Panc1 (cell line): ENCODE measurements at regions not wholly inside any gene's neighbourhood (a gene's known extent, or its start where the extent isn't known, plus 50 kb on each side); places are given as distances from the start of the nearest gene placed in this dataset.

ENCODE experiments used
- ATAC-seq: fragments of 200-7000 bp; cut with Tn5 transposase; 2 replicates; pipeline ENCODE4 v1.9.1; 2020; ENCODE audit warnings: mild to moderate bottlenecking, moderate library complexity
- BruUV-seq: library from RNA; stranded (reverse); fragments of 400-500 nt; replicated peaks from 2 replicates; lab custom pipeline; 2021; lab: Mats Ljungman, UMichigan
- CTCF ChIA-PET: fragments of 300-600 bp; sonication (Branson Sonifier 250); formaldehyde crosslinking; loops from one replicate; lab custom pipeline; 2022; ENCODE audit warnings: antibody characterized with exemption; lab: Charles Lee
- POLR2A ChIA-PET: fragments of 300-600 bp; sonication (Branson Sonifier 250); formaldehyde crosslinking; loops from one replicate; lab custom pipeline; 2022; ENCODE audit warnings: antibody characterized with exemption; lab: Charles Lee
- DNase-seq: peaks from one replicate; pipeline ENCODE4 v3.0.0-alpha.2; 2010; ENCODE audit warnings: low read depth, low spot score
- H3K27ac ChIP-seq: 2 replicates; pipeline ENCODE4 v1.5.1; 2011; ENCODE audit warnings: mild to moderate bottlenecking, low read length, inconsistent platforms
- H3K27me3 ChIP-seq: fragments of 200-500 bp; sonication (Bioruptor generic); 2 replicates; pipeline ENCODE4 v1.6.0; 2014; ENCODE audit warnings: low read length, inconsistent platforms; ENCODE audit not compliant: control insufficient read depth, insufficient read depth
- H3K36me3 ChIP-seq: fragments of 200-500 bp; sonication (Bioruptor generic); 2 replicates; pipeline ENCODE4 v1.5.1; 2014; ENCODE audit warnings: inconsistent platforms, mild to moderate bottlenecking, low read length, moderate library complexity; ENCODE audit not compliant: control insufficient read depth, insufficient read depth
- H3K4me1 ChIP-seq: 2 replicates; pipeline ENCODE4 v1.5.1; 2011; ENCODE audit warnings: inconsistent platforms, mild to moderate bottlenecking, low read length, moderate library complexity; ENCODE audit not compliant: control insufficient read depth, insufficient read depth
- H3K4me3 ChIP-seq, 2 experiments: 2 replicates each; pipeline ENCODE4 v1.5.1; 2011 to 2012; ENCODE audit warnings: low read depth in 2 of 2, low read length in 2 of 2, mild to moderate bottlenecking in 2 of 2, inconsistent platforms in 1 of 2, moderate library complexity in 1 of 2
- H3K9me3 ChIP-seq: fragments of 200-500 bp; sonication (Bioruptor generic); 2 replicates; pipeline ENCODE4 v1.5.1; 2014; ENCODE audit warnings: low read depth, mild to moderate bottlenecking, inconsistent platforms, low read length, moderate library complexity; ENCODE audit not compliant: control insufficient read depth, insufficient read depth
- CTCF ChIP-seq: fragments of 450-650 bp; IDR thresholded peaks from 2 replicates; pipeline ENCODE4 v1.5.1; 2017; ENCODE audit warnings: mild to moderate bottlenecking
- POLR2AphosphoS5 ChIP-seq: IDR thresholded peaks from 2 replicates; pipeline ENCODE4 v1.6.1; 2012; ENCODE audit warnings: mild to moderate bottlenecking, low read depth, low read length, moderate library complexity
- REST ChIP-seq, 2 experiments: IDR thresholded peaks; 2 replicates each; pipeline ENCODE4 v1.6.1; 2011 to 2012; ENCODE audit warnings: low read depth in 2 of 2, control low read depth in 1 of 2, low read length in 1 of 2, mild to moderate bottlenecking in 1 of 2, moderate library complexity in 1 of 2; ENCODE audit not compliant: insufficient read depth in 1 of 2
- SIN3A ChIP-seq: IDR thresholded peaks from 2 replicates; pipeline ENCODE4 v1.6.1; 2012; ENCODE audit warnings: low read depth, mild to moderate bottlenecking, low read length, moderate library complexity, borderline replicate concordance; ENCODE audit not compliant: insufficient read depth
- TCF7L2 ChIP-seq: IDR thresholded peaks from 2 replicates; pipeline ENCODE4 v1.6.1; 2011; ENCODE audit warnings: mild to moderate bottlenecking, low read depth, low read length, inconsistent platforms
- in situ Hi-C: cut with HindIII; loops from 2 replicates; pipeline ENCODE4 v1.10.0; 2016; ENCODE audit warnings: low sequenced_read_pairs, low pct_unique_long_range_greater_than_20kb
- intact Hi-C: fragments of 100-400 bp; cut with micrococcal nuclease; formaldehyde crosslinking; loops from one replicate; pipeline ENCODE4 v1.10.0; 2022; ENCODE audit not compliant: unreplicated experiment

GRCh38 chr4:173777421-173777820, 247.4 kb upstream of the HAND2 start:
- ATAC-seq (no peak), DNase-seq (no peak)
- POLR2A ChIA-PET = no interaction called here
- Histone ChIP-seq H3K36me3 (no peaks in the 10 kb centered on the region), H3K27ac (no peak overlapping the region), H3K9me3 (no peaks in the 10 kb centered on the region), H3K4me3 (no peak overlapping the region), H3K27me3 (no peaks in the 10 kb centered on the region), H3K4me1 (no peaks in the 10 kb centered on the region)
- intact Hi-C loops = no loop called here
- CTCF ChIA-PET = no interaction called here
- no TSS peak for BruUV-seq
- TF ChIP-seq POLR2AphosphoS5 (no peak), REST (IDR thresholded peaks at IDR 0.05; ENCODE audit: insufficient read depth in 1 of 2, low read depth in 2 of 2, low read length in 1 of 2) (no peak), SIN3A (no peak), CTCF (no peak)
- in situ Hi-C loops = no loop called here

- Histone ChIP-seq H3K27me3 (no peaks in the 10 kb centered on the region), H3K27ac (no peak overlapping the region), H3K9me3 (no peaks in the 10 kb centered on the region), H3K4me3 (no peak overlapping the region), H3K36me3 (no peaks in the 10 kb centered on the region), H3K4me1 (no peaks in the 10 kb centered on the region)
- in situ Hi-C loops = no loop called here
- no peak for TF ChIP-seq TCF7L2
- TF ChIP-seq POLR2AphosphoS5 = no peak
- TF ChIP-seq CTCF = no peak
- TF ChIP-seq SIN3A = no peak
- no peak for TF ChIP-seq REST (IDR thresholded peaks at IDR 0.05; ENCODE audit: insufficient read depth in 1 of 2, low read depth in 2 of 2, low read length in 1 of 2)
- ChIA-PET POLR2A (no interaction called here), CTCF (no interaction called here)
- no peak for DNase-seq
- intact Hi-C loops = no loop called here
- ATAC-seq = no peak
- BruUV-seq = no TSS peak
These were observed 239.5 kb upstream of the HAND2 start for GRCh38 chr4:173769568-173769967.
